Left ventricle myocardium inferior (tissue), 1 donor: ENCODE measurements at regions not wholly inside any gene's neighbourhood (a gene's known extent, or its start where the extent isn't known, plus 50 kb on each side); places are given as distances from the start of the nearest gene placed in this dataset.

Experiments used
- DNase-seq: peaks from one replicate; pipeline ENCODE4 v3.0.0-alpha.2; 2020
- H3K27ac ChIP-seq: fragments of 200-600 bp; replicated peaks from 2 replicates; pipeline ENCODE4 v1.8.0; 2021
- H3K27me3 ChIP-seq: fragments of 200-600 bp; 2 replicates; pipeline ENCODE4 v1.8.0; 2021; ENCODE audit warnings: low read depth
- H3K36me3 ChIP-seq: fragments of 200-600 bp; 2 replicates; pipeline ENCODE4 v1.8.0; 2021
- H3K4me1 ChIP-seq: fragments of 200-600 bp; 2 replicates; pipeline ENCODE4 v1.8.0; 2021
- H3K4me3 ChIP-seq: fragments of 200-600 bp; 2 replicates; pipeline ENCODE4 v1.8.0; 2021; ENCODE audit warnings: mild to moderate bottlenecking, moderate library complexity
- H3K9me3 ChIP-seq: fragments of 200-600 bp; replicated peaks from 2 replicates; pipeline ENCODE4 v1.8.0; 2021
- CTCF ChIP-seq: fragments of 200-600 bp; IDR thresholded peaks from 2 replicates; pipeline ENCODE4 v1.8.0; 2021; ENCODE audit warnings: antibody characterized with exemption, mild to moderate bottlenecking, borderline replicate concordance
- intact Hi-C: fragments of 100-400 bp; cut with micrococcal nuclease; formaldehyde crosslinking; loops from one replicate; pipeline ENCODE4 v1.11.0; 2022
- donor health status: DM: no; HTN: yes; CAD: no; lungs with severe emphysema.

GRCh38 chr2:157991932-157992331 lies 109.7 kb upstream of the UPP2 start:
- intact Hi-C loops: no loop called here
- DNase-seq: no peak
- Histone ChIP-seq H3K36me3 (no peaks in the 10 kb centered on the region), H3K27ac (no peak overlapping the region), H3K4me3 (no peak overlapping the region), H3K9me3 (no peaks in the 10 kb centered on the region), H3K4me1 (no peaks in the 10 kb centered on the region), H3K27me3 (no peaks in the 10 kb centered on the region)
- no peak for TF ChIP-seq CTCF

- no peak for TF ChIP-seq CTCF
- Histone ChIP-seq H3K4me1 (no peaks in the 10 kb centered on the region), H3K9me3 (no peaks in the 10 kb centered on the region), H3K27me3 (no peaks in the 10 kb centered on the region), H3K36me3 (no peaks in the 10 kb centered on the region), H3K4me3 (no peak overlapping the region), H3K27ac (no peak overlapping the region)
- intact Hi-C loops: no loop called here
- no peak for DNase-seq
These were observed 111.5 kb upstream of the UPP2 start for GRCh38 chr2:157990173-157990572.

GRCh38 chr2:157989227-157989626 lies 112.4 kb upstream of the UPP2 start:
- TF ChIP-seq CTCF: peak; percentile 10
- no peaks in the 10 kb centered on the region for H3K4me1 ChIP-seq
- intact Hi-C loops: no loop called here
- DNase-seq: no peak
- no peaks in the 10 kb centered on the region for H3K36me3 ChIP-seq
- no peak overlapping the region for H3K27ac ChIP-seq
- no peaks in the 10 kb centered on the region for H3K9me3 ChIP-seq
- H3K27me3 ChIP-seq: no peaks in the 10 kb centered on the region
- H3K4me3 ChIP-seq: no peak overlapping the region

- Histone ChIP-seq H3K27me3 (no peaks in the 10 kb centered on the region), H3K4me1 (no peaks in the 10 kb centered on the region), H3K4me3 (no peak overlapping the region), H3K36me3 (no peaks in the 10 kb centered on the region), H3K27ac (no peak overlapping the region), H3K9me3 (no peaks in the 10 kb centered on the region)
- no peak for TF ChIP-seq CTCF
- intact Hi-C loops: no loop called here
- no peak for DNase-seq
These were observed 110.6 kb upstream of the ACVR1 start for GRCh38 chr2:157986761-157987160.

- Histone ChIP-seq H3K36me3 (no peaks in the 10 kb centered on the region), H3K4me1 (no peaks in the 10 kb centered on the region), H3K27ac (no peak overlapping the region), H3K4me3 (no peak overlapping the region), H3K9me3 (peaks cover 8% of the 10 kb centered on the region), H3K27me3 (no peaks in the 10 kb centered on the region)
- DNase-seq: no peak
- TF ChIP-seq CTCF: no peak
- intact Hi-C loops: no loop called here
These were observed 108.7 kb upstream of the ACVR1 start for GRCh38 chr2:157984866-157985265.

GRCh38 chr2:157980020-157980419 lies 103.9 kb upstream of the ACVR1 start:
- intact Hi-C loops: no loop called here
- no peak for TF ChIP-seq CTCF
- H3K9me3 ChIP-seq: peaks cover 12% of the 10 kb centered on the region
- no peaks in the 10 kb centered on the region for H3K36me3 ChIP-seq
- no peak overlapping the region for H3K4me3 ChIP-seq
- H3K27ac ChIP-seq: no peak overlapping the region
- no peaks in the 10 kb centered on the region for H3K4me1 ChIP-seq
- no peak for DNase-seq
- H3K27me3 ChIP-seq: no peaks in the 10 kb centered on the region
